GM10248 (cell line): ENCODE measurements at regions not wholly inside any gene's neighbourhood (a gene's known extent, or its start where the extent isn't known, plus 50 kb on each side); places are given as distances from the start of the nearest gene placed in this dataset.

ENCODE experiments used
- CTCF ChIA-PET: fragments of 300-600 bp; sonication (Branson Sonifier 250); formaldehyde crosslinking; extraction: SDS; loops from one replicate; lab custom pipeline; 2021; ENCODE audit warnings: antibody characterized with exemption; lab: Yijun Ruan, JAX
- POLR2A ChIA-PET: fragments of 350-650 bp; sonication (Branson Sonifier 250); formaldehyde crosslinking; extraction: SDS; loops from one replicate; lab custom pipeline; 2020; ENCODE audit warnings: antibody characterized with exemption; lab: Yijun Ruan, JAX
- DNase-seq: peaks from one replicate; pipeline ENCODE4 v3.0.0; 2012; ENCODE audit errors: extremely low spot score
- CTCF ChIP-seq: IDR thresholded peaks from 2 replicates; pipeline ENCODE4 v1.5.1; 2012; ENCODE audit warnings: mild to moderate bottlenecking, low read depth; ENCODE audit errors: extremely low read depth, missing control alignments, control extremely low read depth

- CTCF ChIA-PET = no interaction called here
- TF ChIP-seq CTCF = no peak
These were observed 79.6 kb upstream of the WDR1 start for GRCh38 chr4:10196191-10196590.

GRCh38 chr4:10192331-10192730 is 75.7 kb upstream of the WDR1 start:
- ChIA-PET POLR2A (no interaction called here), CTCF (interaction anchor here (0.9 to 1.4 kb wide), 3 partner anchors 10 to 27 kb away, joined by 3 read pairs; no protein-coding TSS in a partner anchor)
- DNase-seq = no peak
- TF ChIP-seq CTCF = no peak

More at GRCh38 chr4:10196191-10196590, 79.6 kb upstream of the WDR1 start:
- POLR2A ChIA-PET = no interaction called here
- no peak for DNase-seq

DNA sequence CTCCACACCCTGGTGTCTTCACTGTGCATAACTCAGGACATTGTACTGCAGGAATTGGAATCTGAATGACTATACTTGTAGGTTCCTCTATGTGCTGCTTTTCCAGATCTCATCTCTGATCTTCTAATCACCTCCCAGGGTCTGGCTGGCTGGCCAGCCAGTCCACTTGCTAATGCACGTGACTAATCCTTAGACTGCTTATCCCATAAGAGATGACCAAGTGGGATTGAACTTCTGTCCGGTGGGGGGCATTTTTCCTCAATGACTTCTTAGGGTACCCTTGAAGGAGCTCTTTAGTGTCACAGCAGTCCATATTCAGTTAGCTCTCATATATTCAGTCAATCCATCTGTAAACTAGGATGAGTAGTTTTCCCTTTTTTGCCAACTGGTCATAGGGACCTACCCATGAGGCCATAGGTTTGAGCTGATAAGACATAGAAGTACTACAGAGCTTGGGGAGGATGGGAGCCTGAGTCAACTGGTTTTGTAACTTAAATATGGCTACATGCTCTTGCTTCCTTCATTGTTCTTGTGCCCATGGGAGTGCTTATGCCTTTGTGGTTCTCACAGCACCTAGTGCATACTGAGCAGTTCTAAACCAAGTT is 71.9 kb upstream of the WDR1 start:
- no peak for DNase-seq
- ChIA-PET POLR2A (interaction anchor here (1.0 kb wide), 1 partner anchor 71 kb away, joined by 3 read pairs; the partner anchor contains the start of gene WDR1), CTCF (interaction anchor here (1.0 to 1.9 kb wide), 6 partner anchors 9 to 30 kb away, joined by 3 to 6 read pairs (median 4); no protein-coding TSS in a partner anchor)
- TF ChIP-seq CTCF = no peak

- no peak for TF ChIP-seq CTCF
- DNase-seq = no peak
- ChIA-PET POLR2A (interaction anchor here (0.7 kb wide), 1 partner anchor 70 kb away, joined by 3 read pairs; the partner anchor contains the start of gene WDR1), CTCF (interaction anchor here (0.8 to 1.9 kb wide), 2 partner anchors 9 to 11 kb away, joined by 4 to 6 read pairs; no protein-coding TSS in a partner anchor)
These were observed 69.9 kb upstream of the WDR1 start for GRCh38 chr4:10186228-10187214.

- CTCF ChIA-PET = interaction anchor here (0.8 kb wide), 1 partner anchor 8 kb away, joined by 4 read pairs; no protein-coding TSS in a partner anchor
- no peak for TF ChIP-seq CTCF
- POLR2A ChIA-PET = no interaction called here
- no peak for DNase-seq
These were observed 69.1 kb upstream of the WDR1 start for GRCh38 chr4:10185518-10186227.

DNA sequence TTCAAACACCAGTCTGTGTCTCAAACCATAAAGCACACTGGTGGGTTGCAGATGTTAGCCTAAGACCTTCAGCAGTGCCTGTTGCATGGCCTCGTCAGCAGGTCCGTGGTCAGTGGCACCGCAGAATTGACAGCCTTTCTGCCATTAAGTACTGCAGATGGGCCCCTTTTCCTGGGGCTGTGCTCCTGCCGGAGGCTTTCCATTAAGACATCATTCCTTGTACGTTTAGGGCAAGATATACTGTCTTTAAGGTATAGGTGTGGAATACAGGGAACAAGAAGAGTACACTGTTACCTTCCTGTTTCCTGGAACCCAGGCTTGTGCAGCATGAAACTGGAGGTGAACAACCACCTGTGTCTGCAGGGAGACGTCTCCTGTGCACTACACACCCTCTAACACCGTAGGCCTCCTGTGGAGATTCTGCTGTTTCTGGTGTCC is 67.9 kb upstream of the WDR1 start:
- no peak for TF ChIP-seq CTCF
- ChIA-PET POLR2A (no interaction called here), CTCF (no interaction called here)
- DNase-seq = no peak
